ENCODE measurements at regions not wholly inside any gene's neighbourhood (a gene's known extent, or its start where the extent isn't known, plus 50 kb on each side); places are given as distances from the start of the nearest gene placed in this dataset.

GRCh38 chr16:22712471-22712870, 101.5 kb upstream of the HS3ST2 start:
- H3K4me3 ChIP-seq (ENCODE audit: insufficient read depth, low read depth, low read length): no peak overlapping the region
- H4K20me1 ChIP-seq (ENCODE audit: insufficient read depth, low read length): no peaks in the 10 kb centered on the region
- no CpG with 5 or more reads among the region's 5 CpGs for WGBS, 2 experiments (ENCODE audit: extremely low coverage in 2 of 2, insufficient read length in 1 of 2)
- intact Hi-C loops (cut with micrococcal nuclease) (no loop called here), dilution Hi-C loops (cut with HindIII; ENCODE audit: low sequenced_read_pairs, unreplicated experiment) (no loop called here), in situ Hi-C loops (cut with MboI; ENCODE audit: low sequenced_read_pairs) (no loop called here)
- no peak for DNase-seq
- H3K9me3 ChIP-seq (ENCODE audit: control insufficient read depth, insufficient read depth, low read length): peaks cover 5% of the 10 kb centered on the region
- ATAC-seq (ENCODE audit: low read depth): no peak
- H4K8ac ChIP-seq (ENCODE audit: low read depth in 2 of 2, low read length in 2 of 2): no peak overlapping the region
- no peak overlapping the region for H3K9ac ChIP-seq (ENCODE audit: low read depth, low read length)
- no peak overlapping the region for H3K56ac ChIP-seq (ENCODE audit: extremely low read depth, insufficient read depth, low read length)
- TF ChIP-seq ELK1 (IDR thresholded peaks at IDR 0.05; ENCODE audit: borderline replicate concordance, low read depth, low read length): no peak
- TF ChIP-seq NFE2L2 (IDR thresholded peaks at IDR 0.05; ENCODE audit: low read depth, low read length): no peak
- TF ChIP-seq MAFK (IDR thresholded peaks at IDR 0.05; ENCODE audit: low read depth, low read length): no peak
- no peak for TF ChIP-seq RCOR1 (IDR thresholded peaks at IDR 0.05; ENCODE audit: insufficient replicate concordance, low read length)
- no peak for TF ChIP-seq FOS (IDR thresholded peaks at IDR 0.05; ENCODE audit: low read depth, low read length)
- TF ChIP-seq BHLHE40 (IDR thresholded peaks at IDR 0.05; ENCODE audit: low read depth, low read length): no peak
- TF ChIP-seq, protein P1, sequence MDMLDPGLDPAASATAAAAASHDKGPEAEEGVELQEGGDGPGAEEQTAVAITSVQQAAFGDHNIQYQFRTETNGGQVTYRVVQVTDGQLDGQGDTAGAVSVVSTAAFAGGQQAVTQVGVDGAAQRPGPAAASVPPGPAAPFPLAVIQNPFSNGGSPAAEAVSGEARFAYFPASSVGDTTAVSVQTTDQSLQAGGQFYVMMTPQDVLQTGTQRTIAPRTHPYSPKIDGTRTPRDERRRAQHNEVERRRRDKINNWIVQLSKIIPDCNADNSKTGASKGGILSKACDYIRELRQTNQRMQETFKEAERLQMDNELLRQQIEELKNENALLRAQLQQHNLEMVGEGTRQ (IDR thresholded peaks at IDR 0.05; ENCODE audit: low read depth, low read length): no peak
- no peak for TF ChIP-seq CHD1 (IDR thresholded peaks at IDR 0.05; ENCODE audit: low read depth, low read length)
- TF ChIP-seq MXI1 (IDR thresholded peaks at IDR 0.05; ENCODE audit: borderline replicate concordance, low read depth, low read length): no peak
- H4K91ac ChIP-seq (ENCODE audit: insufficient read depth, low read depth, low read length): no peak overlapping the region
- H3K4me2 ChIP-seq (ENCODE audit: low read depth, low read length): no peak overlapping the region
- ChIA-PET POLR2A (ENCODE audit: unreplicated experiment) (no interaction called here), CTCF (interaction anchor here (0.6 kb wide), 1 partner anchor 901 kb away, joined by 3 read pairs; no protein-coding TSS in a partner anchor)
- H2AFZ ChIP-seq (replicated peaks; ENCODE audit: low read length, poor library complexity): no peak overlapping the region
- H3K27ac ChIP-seq (ENCODE audit: insufficient read depth, low read length): no peak overlapping the region
- H2BK5ac ChIP-seq (ENCODE audit: low read depth, low read length, poor library complexity, severe bottlenecking): no peak overlapping the region
- H3K18ac ChIP-seq (ENCODE audit: low read depth, low read length): no peak overlapping the region
- no peaks in the 10 kb centered on the region for H3K27me3 ChIP-seq (ENCODE audit: control insufficient read depth, insufficient read depth, low read length)
- H4K5ac ChIP-seq (ENCODE audit: low read depth, low read length): no peak overlapping the region
- H3K9me1 ChIP-seq (ENCODE audit: insufficient read depth, low read length): no peaks in the 10 kb centered on the region
- H2AK9ac ChIP-seq (replicated peaks; ENCODE audit: low read depth, low read length, poor library complexity): no peak overlapping the region
- H3K36me3 ChIP-seq (ENCODE audit: control insufficient read depth, insufficient read depth, low read length): no peaks in the 10 kb centered on the region
- H3K4me1 ChIP-seq (ENCODE audit: control insufficient read depth, insufficient read depth, low read length): no peaks in the 10 kb centered on the region
- no peak overlapping the region for H3K4ac ChIP-seq (ENCODE audit: low read depth, low read length)
- no peak overlapping the region for H3K23ac ChIP-seq (ENCODE audit: low read depth, low read length)
- H3K14ac ChIP-seq (replicated peaks; ENCODE audit: low read depth, low read length): no peak overlapping the region
- H2BK15ac ChIP-seq (ENCODE audit: low read depth, low read length): no peak overlapping the region
- H2AK5ac ChIP-seq (ENCODE audit: low read depth, low read length): no peak overlapping the region
- no peaks in the 10 kb centered on the region for H3K79me1 ChIP-seq (ENCODE audit: low read depth in 1 of 2, low read length in 2 of 2)
- BruUV-seq (replicated peaks): no TSS peak
- H2BK120ac ChIP-seq (ENCODE audit: low read depth, low read length): no peak overlapping the region
- H2BK20ac ChIP-seq (ENCODE audit: low read depth, low read length): no peak overlapping the region
